OCI-LY7 (cell line): ENCODE measurements at regions not wholly inside any gene's neighbourhood (a gene's known extent, or its start where the extent isn't known, plus 50 kb on each side); places are given as distances from the start of the nearest gene placed in this dataset.

ENCODE experiments used
- BruUV-seq: library from RNA; stranded (reverse); fragments of 400-500 nt; replicated peaks from 2 replicates; lab custom pipeline; 2021; lab: Mats Ljungman, UMichigan
- CTCF ChIA-PET: fragments of 300-600 bp; sonication (Branson Sonifier 250); formaldehyde crosslinking; loops from one replicate; lab custom pipeline; 2022; ENCODE audit warnings: antibody characterized with exemption; ENCODE audit not compliant: unreplicated experiment; lab: Charles Lee
- POLR2A ChIA-PET: fragments of 300-600 bp; sonication (Branson Sonifier 250); formaldehyde crosslinking; loops from one replicate; lab custom pipeline; 2022; ENCODE audit warnings: antibody characterized with exemption; lab: Charles Lee
- DNase-seq: peaks from one replicate; pipeline ENCODE4 v3.0.0-alpha.2; 2015; ENCODE audit warnings: low spot score
- H2AFZ ChIP-seq: fragments of 200-600 bp; sonication (generic), shearing (Covaris generic); 2 replicates; pipeline ENCODE4 v1.6.1; 2014; ENCODE audit warnings: mild to moderate bottlenecking, antibody characterized with exemption, low read length, moderate library complexity
- H3K27ac ChIP-seq: fragments of 200-600 bp; sonication (generic); 2 replicates; pipeline ENCODE4 v1.5.1; 2014; ENCODE audit warnings: mixed run types, low read depth, mild to moderate bottlenecking, moderate library complexity, low read length, inconsistent platforms; ENCODE audit not compliant: poor library complexity, severe bottlenecking
- H3K36me3 ChIP-seq: fragments of 200-600 bp; sonication (generic); 2 replicates; pipeline ENCODE4 v1.6.1; 2014; ENCODE audit warnings: mild to moderate bottlenecking, antibody characterized with exemption, low read length, moderate library complexity, mixed read lengths; ENCODE audit not compliant: insufficient read depth
- H3K4me1 ChIP-seq: fragments of 200-600 bp; sonication (generic); 2 replicates; pipeline ENCODE4 v1.5.1; 2014; ENCODE audit warnings: mild to moderate bottlenecking, low read length; ENCODE audit not compliant: insufficient read depth, poor library complexity, severe bottlenecking
- H3K4me2 ChIP-seq: fragments of 200-600 bp; sonication (generic); 2 replicates; pipeline ENCODE4 v1.6.1; 2014; ENCODE audit warnings: mild to moderate bottlenecking, low read length
- H3K4me3 ChIP-seq: fragments of 200-600 bp; sonication (generic); 2 replicates; pipeline ENCODE4 v1.5.1; 2014; ENCODE audit warnings: mild to moderate bottlenecking, low read depth, low read length; ENCODE audit not compliant: poor library complexity, severe bottlenecking
- H3K79me2 ChIP-seq: fragments of 200-600 bp; sonication (generic); 2 replicates; pipeline ENCODE4 v1.6.1; 2016; ENCODE audit warnings: low read depth, mild to moderate bottlenecking, low read length, moderate library complexity, mixed read lengths; ENCODE audit not compliant: insufficient read depth
- H3K9me2 ChIP-seq: fragments of 200-600 bp; sonication (generic); 2 replicates; pipeline ENCODE4 v1.6.1; 2016; ENCODE audit warnings: mild to moderate bottlenecking, low read length, mixed read lengths; ENCODE audit not compliant: insufficient read depth
- H3K9me3 ChIP-seq: fragments of 200-600 bp; sonication (generic); 2 replicates; pipeline ENCODE4 v1.6.1; 2014; ENCODE audit warnings: mild to moderate bottlenecking, mixed run types, low read length, mixed read lengths
- H4K20me1 ChIP-seq: fragments of 200-600 bp; sonication (generic); 2 replicates; pipeline ENCODE4 v1.6.1; 2014; ENCODE audit warnings: mild to moderate bottlenecking, antibody characterized with exemption, low read length, moderate library complexity, mixed read lengths; ENCODE audit not compliant: insufficient read depth
- CTCF ChIP-seq: fragments of 200-600 bp; sonication (generic); conservative IDR thresholded peaks from 2 replicates; pipeline ENCODE4 v1.5.1; 2014; ENCODE audit warnings: mild to moderate bottlenecking, antibody characterized with exemption, low read length, moderate library complexity, mixed read lengths
- EZH2phosphoT487 ChIP-seq: fragments of 200-600 bp; sonication (generic); IDR thresholded peaks from 2 replicates; pipeline ENCODE4 v1.6.1; 2018; ENCODE audit warnings: low read depth, borderline replicate concordance, mild to moderate bottlenecking, mixed run types, antibody characterized with exemption, low read length, moderate library complexity, mixed read lengths
- intact Hi-C: fragments of 100-400 bp; cut with micrococcal nuclease; formaldehyde crosslinking; loops from one replicate; pipeline ENCODE4 v1.10.0; 2022; ENCODE audit not compliant: unreplicated experiment

GRCh38 chr22:22789233-22789921 is 98.2 kb upstream of the IGLL5 start:
- Histone ChIP-seq H3K9me3 (no peaks in the 10 kb centered on the region), H4K20me1 (no peaks in the 10 kb centered on the region), H3K4me1 (no peaks in the 10 kb centered on the region), H2AFZ (no peak overlapping the region), H3K79me2 (no peaks in the 10 kb centered on the region), H3K36me3 (no peaks in the 10 kb centered on the region), H3K27ac (no peak overlapping the region), H3K9me2 (no peaks in the 10 kb centered on the region), H3K4me3 (no peak overlapping the region), H3K4me2 (no peak overlapping the region)
- ChIA-PET POLR2A (interaction anchor here (1.6 kb wide), 1 partner anchor 91 kb away, joined by 3 read pairs; no protein-coding TSS in a partner anchor), CTCF (interaction anchor here (1.2 kb wide), 1 partner anchor 20 kb away, joined by 3 read pairs; no protein-coding TSS in a partner anchor)
- DNase-seq, result no peak
- no TSS peak for BruUV-seq
- TF ChIP-seq EZH2phosphoT487 (no peak), CTCF (no peak)
- intact Hi-C loops, result loop anchor here (10.0 kb wide), 1 partner anchor 55 kb away; no protein-coding TSS in a partner anchor

GRCh38 chr22:22789922-22790845 is 97.4 kb upstream of the IGLL5 start:
- H3K4me2 ChIP-seq, result no peak overlapping the region
- H3K9me3 ChIP-seq, result no peaks in the 10 kb centered on the region
- no peaks in the 10 kb centered on the region for H3K9me2 ChIP-seq
- H3K79me2 ChIP-seq, result no peaks in the 10 kb centered on the region
- H3K4me3 ChIP-seq, result no peak overlapping the region
- no peak overlapping the region for H3K27ac ChIP-seq
- POLR2A ChIA-PET, result no interaction called here
- CTCF ChIA-PET, result interaction anchor here (1.2 kb wide), 1 partner anchor 19 kb away, joined by 3 read pairs; no protein-coding TSS in a partner anchor
- BruUV-seq, result no TSS peak
- no peaks in the 10 kb centered on the region for H3K36me3 ChIP-seq
- H4K20me1 ChIP-seq, result no peaks in the 10 kb centered on the region
- intact Hi-C loops, result loop anchor here (10.0 kb wide), 1 partner anchor 55 kb away; no protein-coding TSS in a partner anchor
- TF ChIP-seq CTCF (no peak), EZH2phosphoT487 (no peak)
- DNase-seq, result no peak
- no peak overlapping the region for H2AFZ ChIP-seq
- no peaks in the 10 kb centered on the region for H3K4me1 ChIP-seq
